Neuronal stem cell (in vitro differentiated cells): ENCODE measurements at regions not wholly inside any gene's neighbourhood (a gene's known extent, or its start where the extent isn't known, plus 50 kb on each side); places are given as distances from the start of the nearest gene placed in this dataset.

ENCODE experiments used
- DNase-seq: peaks from one replicate; pipeline ENCODE4 v3.0.0-alpha.2; 2013; ENCODE audit warnings: low spot score
- H2AFZ ChIP-seq: one replicate; pipeline ENCODE4 v1.6.1; 2013; ENCODE audit warnings: mild to moderate bottlenecking, low read length, inconsistent platforms
- H2AK5ac ChIP-seq: 2 replicates; pipeline ENCODE4 v1.6.1; 2013; ENCODE audit warnings: low read depth, mild to moderate bottlenecking, inconsistent platforms, low read length, moderate library complexity, mixed read lengths
- H2BK120ac ChIP-seq: 2 replicates; pipeline ENCODE4 v1.6.1; 2013; ENCODE audit warnings: low read depth, mild to moderate bottlenecking, inconsistent platforms, low read length, moderate library complexity, mixed read lengths
- H2BK12ac ChIP-seq: one replicate; pipeline ENCODE4 v1.6.1; 2013; ENCODE audit warnings: low read length, inconsistent platforms
- H2BK15ac ChIP-seq: 2 replicates; pipeline ENCODE4 v1.6.1; 2013; ENCODE audit warnings: mild to moderate bottlenecking, low read length, inconsistent platforms, mixed read lengths
- H2BK5ac ChIP-seq: one replicate; pipeline ENCODE4 v1.6.1; 2013; ENCODE audit warnings: inconsistent platforms, mild to moderate bottlenecking, low read length, moderate library complexity
- H3K14ac ChIP-seq: one replicate; pipeline ENCODE4 v1.6.1; 2013; ENCODE audit warnings: low read length, inconsistent platforms
- H3K18ac ChIP-seq: 2 replicates; pipeline ENCODE4 v1.6.1; 2013; ENCODE audit warnings: low read length, inconsistent platforms
- H3K23ac ChIP-seq: 2 replicates; pipeline ENCODE4 v1.6.1; 2013; ENCODE audit warnings: low read depth, mild to moderate bottlenecking, mixed read lengths, low read length, inconsistent platforms; ENCODE audit not compliant: poor library complexity
- H3K27ac ChIP-seq: replicated peaks from 3 replicates; pipeline ENCODE4 v1.5.1; 2013; ENCODE audit warnings: low read length, inconsistent platforms
- H3K27me3 ChIP-seq, 3 experiments: 2 replicates each; pipeline ENCODE4 v1.6.1; 2013; ENCODE audit warnings: low read length in 3 of 3, mild to moderate bottlenecking in 2 of 3, inconsistent platforms in 1 of 3, low read depth in 1 of 3, mixed read lengths in 1 of 3, moderate library complexity in 1 of 3; ENCODE audit not compliant: control insufficient read depth in 3 of 3, insufficient read depth in 3 of 3
- H3K36me3 ChIP-seq, 2 donors: replicated peaks in 1 of 2; 2 replicates each; pipeline ENCODE4 v1.6.1; 2013; ENCODE audit warnings: low read length in 2 of 2; ENCODE audit not compliant: control insufficient read depth in 2 of 2, insufficient read depth in 2 of 2
- H3K4ac ChIP-seq: 2 replicates; pipeline ENCODE4 v1.6.1; 2013; ENCODE audit warnings: inconsistent platforms, mild to moderate bottlenecking, low read length, moderate library complexity
- H3K4me1 ChIP-seq, 2 donors: 1 replicate in 1 of 2; 2 replicates in 1 of 2; pipeline ENCODE4 v1.6.1; 2013; ENCODE audit warnings: low read length in 2 of 2, low read depth in 1 of 2; ENCODE audit not compliant: control insufficient read depth in 2 of 2, insufficient read depth in 1 of 2
- H3K4me2 ChIP-seq: one replicate; pipeline ENCODE4 v1.6.1; 2013; ENCODE audit warnings: mild to moderate bottlenecking, low read length, inconsistent platforms; ENCODE audit not compliant: insufficient read depth, poor library complexity, severe bottlenecking
- H3K4me3 ChIP-seq, 2 donors: 2 replicates each; pipeline ENCODE4 v1.5.1; 2013; ENCODE audit warnings: low read length in 2 of 2, mild to moderate bottlenecking in 2 of 2, inconsistent platforms in 1 of 2, moderate library complexity in 1 of 2
- H3K79me1 ChIP-seq: one replicate; pipeline ENCODE4 v1.6.1; 2013; ENCODE audit warnings: low read depth, mild to moderate bottlenecking, inconsistent platforms, low read length, moderate library complexity
- H3K9ac ChIP-seq: one replicate; pipeline ENCODE4 v1.6.1; 2013; ENCODE audit warnings: mild to moderate bottlenecking, low read depth, low read length, inconsistent platforms; ENCODE audit not compliant: poor library complexity
- H3K9me3 ChIP-seq, 2 donors: replicated peaks in 1 of 2; 2 replicates each; pipeline versions ENCODE3 to v1.6.1; 2013; ENCODE audit warnings: low read length in 2 of 2, mild to moderate bottlenecking in 2 of 2, inconsistent platforms in 1 of 2, low read depth in 1 of 2, mixed read lengths in 1 of 2, moderate library complexity in 1 of 2; ENCODE audit not compliant: control insufficient read depth in 2 of 2, insufficient read depth in 1 of 2
- H4K8ac ChIP-seq: one replicate; pipeline ENCODE4 v1.6.1; 2013; ENCODE audit warnings: low read depth, mild to moderate bottlenecking, inconsistent platforms, low read length, moderate library complexity
- H4K91ac ChIP-seq: one replicate; pipeline ENCODE4 v1.6.1; 2013; ENCODE audit warnings: low read length, low read depth, mild to moderate bottlenecking, inconsistent platforms; ENCODE audit not compliant: poor library complexity
- WGBS, 2 donors: extraction: QIAGEN DNeasy Blood & Tissue Kit; methylation state at CpG; one replicate each; pipeline ENCODE4 v1.1.7; 2013; ENCODE audit warnings: missing lambda C conversion rate in 2 of 2, mixed read lengths in 1 of 2; ENCODE audit not compliant: insufficient read length in 2 of 2, insufficient replicate concordance in 1 of 2; ENCODE audit errors: extremely low coverage in 2 of 2; 5-methylcytosine and 5-hydroxymethylcytosine counted together

GRCh38 chr12:62163368-62163767 lies 96.8 kb upstream of the USP15 start:
- Histone ChIP-seq H2BK12ac (no peak overlapping the region), H2AK5ac (no peak overlapping the region), H3K4ac (no peak overlapping the region), H2BK120ac (no peak overlapping the region), H3K9me3 (no peaks in the 10 kb centered on the region), H3K36me3 (no peaks in the 10 kb centered on the region), H3K14ac (no peak overlapping the region), H3K27ac (no peak overlapping the region), H3K4me2 (no peak overlapping the region), H3K23ac (no peak overlapping the region), H3K27me3 (no peaks in the 10 kb centered on the region), H3K4me1 (no peaks in the 10 kb centered on the region), H2BK5ac (no peak overlapping the region), H2BK15ac (no peak overlapping the region), H2AFZ (no peak overlapping the region), H3K18ac (no peak overlapping the region), H3K79me1 (no peaks in the 10 kb centered on the region), H4K8ac (no peak overlapping the region), H3K9ac (no peak overlapping the region), H3K4me3 (no peak overlapping the region), H4K91ac (no peak overlapping the region)
- no peak for DNase-seq
- WGBS, 2 donors = no CpG with 5 or more reads among the region's 1 CpG

- no peaks in the 10 kb centered on the region for H3K4me1 ChIP-seq
- no peak overlapping the region for H3K4me2 ChIP-seq
- no peak overlapping the region for H3K27ac ChIP-seq
- H3K14ac ChIP-seq = no peak overlapping the region
- H3K36me3 ChIP-seq = no peaks in the 10 kb centered on the region
- no peak overlapping the region for H2BK120ac ChIP-seq
- H4K91ac ChIP-seq = no peak overlapping the region
- no peak overlapping the region for H2BK5ac ChIP-seq
- H2BK15ac ChIP-seq = no peak overlapping the region
- H3K4me3 ChIP-seq = no peak overlapping the region
- H3K9ac ChIP-seq = no peak overlapping the region
- H3K18ac ChIP-seq = no peak overlapping the region
- H2BK12ac ChIP-seq = no peak overlapping the region
- H3K9me3 ChIP-seq = no peaks in the 10 kb centered on the region
- no peak overlapping the region for H3K4ac ChIP-seq
- H3K27me3 ChIP-seq = no peaks in the 10 kb centered on the region
- H3K79me1 ChIP-seq = no peaks in the 10 kb centered on the region
- H3K23ac ChIP-seq = no peak overlapping the region
- WGBS, 2 donors = no CpG with 5 or more reads among the region's 4 CpGs
- H2AFZ ChIP-seq = no peak overlapping the region
- H2AK5ac ChIP-seq = no peak overlapping the region
- no peak for DNase-seq
- H4K8ac ChIP-seq = no peak overlapping the region
Observed at GRCh38 chr12:62164036-62164435, 96.2 kb upstream of the USP15 start.

DNA sequence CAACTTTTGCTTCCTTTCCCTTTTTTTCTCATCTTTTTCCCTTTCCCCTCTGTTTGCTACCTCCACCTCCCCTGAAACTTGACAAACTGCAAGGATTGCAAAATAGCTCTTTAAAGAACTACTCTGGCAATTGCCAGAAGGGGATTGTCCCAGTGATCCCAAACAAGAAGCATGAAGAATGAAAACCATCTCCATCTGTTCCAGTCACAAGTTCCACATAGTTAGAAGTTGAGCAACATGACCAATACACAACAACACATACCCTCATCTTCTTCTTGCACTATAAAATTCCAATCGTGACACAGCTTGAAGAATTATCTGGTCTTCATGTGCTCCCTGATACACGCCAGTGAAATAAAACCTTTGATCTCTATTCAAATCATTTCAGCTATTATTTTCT lies 93.7 kb upstream of the USP15 start:
- H2BK12ac ChIP-seq = no peak overlapping the region
- no peak overlapping the region for H3K27ac ChIP-seq
- no peak overlapping the region for H2BK5ac ChIP-seq
- H4K91ac ChIP-seq = no peak overlapping the region
- H2BK120ac ChIP-seq = no peak overlapping the region
- H2BK15ac ChIP-seq = no peak overlapping the region
- no peak overlapping the region for H3K14ac ChIP-seq
- no peaks in the 10 kb centered on the region for H3K9me3 ChIP-seq
- H3K79me1 ChIP-seq = no peaks in the 10 kb centered on the region
- WGBS, 2 donors = no CpG with 5 or more reads among the region's 2 CpGs
- H3K27me3 ChIP-seq = no peaks in the 10 kb centered on the region
- H2AK5ac ChIP-seq = no peak overlapping the region
- no peak overlapping the region for H2AFZ ChIP-seq
- H3K36me3 ChIP-seq = no peaks in the 10 kb centered on the region
- no peaks in the 10 kb centered on the region for H3K4me1 ChIP-seq
- H3K4me2 ChIP-seq = no peak overlapping the region
- no peak for DNase-seq
- no peak overlapping the region for H3K18ac ChIP-seq
- H3K23ac ChIP-seq = no peak overlapping the region
- H4K8ac ChIP-seq = no peak overlapping the region
- H3K4ac ChIP-seq = no peak overlapping the region
- no peak overlapping the region for H3K4me3 ChIP-seq
- H3K9ac ChIP-seq = no peak overlapping the region

GRCh38 chr12:62168411-62168810 lies 91.8 kb upstream of the USP15 start:
- Histone ChIP-seq H4K91ac (no peak overlapping the region), H3K18ac (no peak overlapping the region), H4K8ac (no peak overlapping the region), H3K23ac (no peak overlapping the region), H3K4ac (no peak overlapping the region), H2BK120ac (no peak overlapping the region), H2BK15ac (no peak overlapping the region), H2BK12ac (no peak overlapping the region), H3K14ac (no peak overlapping the region), H3K4me2 (no peak overlapping the region), H3K36me3 (no peaks in the 10 kb centered on the region), H2AFZ (no peak overlapping the region), H2AK5ac (no peak overlapping the region), H2BK5ac (no peak overlapping the region), H3K79me1 (no peaks in the 10 kb centered on the region), H3K9me3 (no peaks in the 10 kb centered on the region), H3K4me1 (no peaks in the 10 kb centered on the region), H3K27ac (no peak overlapping the region), H3K9ac (no peak overlapping the region), H3K4me3 (no peak overlapping the region), H3K27me3 (no peaks in the 10 kb centered on the region)
- WGBS, 2 donors = no CpG with 5 or more reads among the region's 2 CpGs
- no peak for DNase-seq
